ENCODE measurements at regions not wholly inside any gene's neighbourhood (a gene's known extent, or its start where the extent isn't known, plus 50 kb on each side); places are given as distances from the start of the nearest gene placed in this dataset.
"Not testable (repeated sequence)": the region's sequence is repeated elsewhere in the genome, so short reads cannot be mapped to it uniquely, and the experiment has no call there.

GRCh38 chr7:153550173-153550572, 502.0 kb upstream of the DPP6 start:
- no peak for DNase-seq

- DNase-seq: no peak
These were observed 487.8 kb upstream of the DPP6 start for GRCh38 chr7:153564391-153564790.

DNA sequence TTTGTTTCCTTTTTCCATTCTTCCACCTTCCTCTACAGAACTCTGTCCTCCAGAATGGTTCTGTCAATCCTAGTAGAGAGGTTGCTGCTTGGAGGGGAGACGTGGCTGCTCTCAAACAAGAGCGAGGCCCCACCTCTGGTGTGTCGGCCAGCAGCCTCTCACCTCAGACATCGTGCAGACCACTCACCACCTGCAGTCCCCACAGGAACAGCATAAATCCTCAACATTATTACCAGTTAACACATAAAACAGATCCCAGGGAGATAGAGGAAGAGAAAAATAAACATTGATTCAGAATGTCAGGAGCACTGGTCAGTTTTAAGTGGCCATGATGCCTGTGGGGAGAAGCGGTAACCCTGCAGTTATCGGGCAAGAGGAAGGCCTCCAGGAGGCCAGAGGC, 485.9 kb upstream of the DPP6 start:
- DNase-seq: no peak

- DNase-seq: no peak
These were observed 484.8 kb upstream of the DPP6 start for GRCh38 chr7:153567426-153567825.

GRCh38 chr7:153569520-153569919, 482.7 kb upstream of the DPP6 start:
- DNase-seq: not testable (repeated sequence)

DNA sequence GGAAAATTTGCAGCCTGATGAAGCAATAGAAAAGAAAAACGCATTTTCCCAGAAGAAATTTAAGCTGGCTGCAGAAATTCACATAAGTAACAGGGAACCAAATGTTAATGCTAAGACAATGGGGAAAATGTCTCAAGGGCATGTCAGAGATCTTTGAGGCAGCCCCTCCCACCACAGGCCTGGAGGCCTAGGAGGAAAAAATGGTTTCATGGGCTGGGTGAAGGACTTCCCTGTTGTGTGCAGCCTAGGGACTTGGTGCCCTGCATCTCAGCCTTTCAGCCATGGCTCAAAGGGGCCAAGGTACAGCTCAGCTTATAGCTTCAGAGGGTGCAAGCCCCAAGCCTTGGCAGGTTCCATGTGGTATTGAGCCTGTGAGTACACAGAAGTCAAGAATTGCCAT, 476.1 kb upstream of the DPP6 start:
- DNase-seq: no peak

DNA sequence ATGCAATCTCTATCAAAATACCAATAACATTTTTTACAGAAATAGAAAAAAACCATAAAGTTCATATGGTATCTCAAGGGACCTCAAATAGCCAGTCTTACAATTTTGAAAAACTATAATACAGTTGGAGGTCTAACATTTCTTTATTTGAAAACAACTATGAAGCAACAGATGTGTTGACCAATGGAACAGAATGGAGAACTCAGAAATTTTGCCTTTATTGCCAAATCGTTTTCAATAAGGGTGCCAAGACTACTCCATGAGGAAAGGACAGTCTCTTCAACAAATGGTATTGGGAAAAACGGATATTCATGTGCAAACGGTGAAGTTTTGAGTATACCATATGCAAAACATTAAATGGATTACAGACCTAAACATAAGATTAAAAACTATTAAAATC, 470.8 kb upstream of the DPP6 start:
- DNase-seq: no peak

DNA sequence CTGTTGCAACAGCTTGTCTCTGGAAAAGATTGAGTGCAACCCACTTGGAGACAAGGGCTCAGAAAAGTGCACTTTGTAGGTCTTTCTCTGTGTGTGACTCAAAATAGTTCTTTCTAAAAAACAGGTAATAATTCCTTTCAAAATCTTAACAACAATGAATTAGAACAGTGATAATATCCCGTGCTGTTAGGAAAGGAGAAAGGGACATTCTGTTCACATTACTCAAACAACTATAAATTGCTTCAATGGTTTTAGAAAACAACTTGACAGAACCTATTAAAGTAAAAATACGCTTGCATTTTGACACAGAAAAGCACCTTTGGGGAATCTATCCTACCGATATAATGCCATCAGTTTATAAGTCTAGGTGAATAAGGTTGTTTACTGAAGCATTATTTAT, 468.1 kb upstream of the DPP6 start:
- DNase-seq: no peak

- DNase-seq: no peak
These were observed 463.6 kb upstream of the DPP6 start for GRCh38 chr7:153588586-153588985.

DNA sequence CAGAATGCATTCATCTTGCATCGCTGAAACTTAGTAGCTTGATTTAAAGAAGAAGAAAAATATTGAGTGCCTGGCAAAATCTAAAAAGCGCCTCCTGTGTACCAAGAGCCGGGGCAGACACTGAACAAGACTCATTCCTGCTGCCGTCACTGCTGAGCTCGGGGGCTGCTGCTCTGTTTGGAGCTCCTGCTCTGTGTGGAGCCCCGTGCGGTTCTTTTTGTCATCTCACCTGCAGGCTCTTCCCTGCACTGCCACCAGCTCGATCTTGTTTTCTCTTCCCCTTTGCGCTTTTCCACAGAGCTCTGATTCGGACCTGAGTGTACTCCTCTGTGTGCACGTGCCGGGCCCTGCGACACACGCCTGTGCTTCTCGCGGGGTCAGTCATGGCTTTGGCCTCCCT, 462.1 kb upstream of the DPP6 start:
- no peak for DNase-seq

GRCh38 chr7:153590571-153590970, 461.6 kb upstream of the DPP6 start:
- no peak for DNase-seq

- no peak for DNase-seq
These were observed 444.8 kb upstream of the DPP6 start for GRCh38 chr7:153607354-153607753.

DNA sequence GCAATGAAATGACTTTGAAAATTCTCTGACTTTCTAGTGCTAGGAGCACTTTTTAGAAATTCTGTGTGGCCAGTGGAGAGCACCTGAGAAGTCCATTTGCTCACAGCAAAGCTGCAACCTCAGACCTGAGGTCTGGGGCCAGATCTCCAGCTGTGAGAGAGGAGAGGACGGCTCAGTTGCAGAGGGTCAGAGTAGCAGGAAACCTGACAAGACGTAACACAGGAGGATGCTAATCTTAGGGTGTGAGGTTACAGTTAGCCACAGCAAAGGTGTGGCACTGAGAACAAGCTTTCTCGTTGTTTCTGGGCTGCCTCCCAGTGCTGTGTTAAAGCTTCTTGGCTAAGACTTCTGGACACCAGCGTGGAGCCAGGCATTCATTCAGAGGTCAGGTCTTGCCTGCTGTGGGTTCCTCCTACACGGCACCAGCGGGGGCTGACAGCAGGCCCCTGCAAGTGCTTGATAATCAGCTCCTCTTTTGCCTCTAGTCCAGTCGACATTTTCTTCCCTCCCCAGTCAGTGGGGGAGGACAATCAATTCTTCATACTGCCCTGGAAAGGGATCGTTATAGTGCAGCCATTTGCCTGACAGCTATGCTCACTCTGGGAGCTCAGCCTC, 435.4 kb upstream of the DPP6 start:
- no peak for DNase-seq

DNA sequence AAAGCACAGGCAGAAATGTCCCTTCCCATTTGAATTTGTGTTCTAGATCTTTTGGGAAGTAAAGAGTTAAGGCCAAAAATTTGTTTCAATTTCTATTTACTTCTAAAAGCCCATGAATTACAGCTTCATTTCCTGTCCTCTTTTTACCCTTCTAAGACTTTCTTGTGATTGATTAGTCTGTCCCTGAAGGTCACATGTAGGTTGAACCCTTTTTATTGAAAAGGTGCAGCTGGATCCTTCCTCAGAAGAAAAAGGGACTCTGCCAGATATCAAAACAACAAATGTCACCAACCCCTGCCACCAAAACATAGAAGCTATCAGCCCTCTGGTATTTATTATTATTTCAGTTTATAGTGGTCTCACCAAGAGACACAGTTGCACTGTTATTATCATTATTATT, 424.9 kb upstream of the DPP6 start:
- no peak for DNase-seq

DNA sequence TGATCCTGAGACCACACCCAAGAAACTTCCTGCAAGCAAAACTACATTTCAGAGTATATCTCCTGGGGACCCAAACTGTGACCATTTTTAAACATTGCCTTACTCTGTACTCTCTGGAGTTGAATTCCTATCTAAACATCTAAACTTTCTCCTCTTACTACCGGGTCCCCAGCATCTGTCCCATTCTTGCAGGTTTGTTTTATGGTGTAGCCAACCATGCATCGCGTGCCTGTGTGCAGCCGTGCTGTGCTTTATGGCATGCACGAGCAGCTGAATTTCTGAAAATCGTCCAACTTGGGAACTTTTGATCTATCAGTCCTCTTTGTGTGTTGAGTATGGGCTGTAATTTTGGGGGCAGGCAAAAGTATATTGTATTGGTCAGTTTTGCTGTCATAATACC, 423.8 kb upstream of the DPP6 start:
- no peak for DNase-seq

DNA sequence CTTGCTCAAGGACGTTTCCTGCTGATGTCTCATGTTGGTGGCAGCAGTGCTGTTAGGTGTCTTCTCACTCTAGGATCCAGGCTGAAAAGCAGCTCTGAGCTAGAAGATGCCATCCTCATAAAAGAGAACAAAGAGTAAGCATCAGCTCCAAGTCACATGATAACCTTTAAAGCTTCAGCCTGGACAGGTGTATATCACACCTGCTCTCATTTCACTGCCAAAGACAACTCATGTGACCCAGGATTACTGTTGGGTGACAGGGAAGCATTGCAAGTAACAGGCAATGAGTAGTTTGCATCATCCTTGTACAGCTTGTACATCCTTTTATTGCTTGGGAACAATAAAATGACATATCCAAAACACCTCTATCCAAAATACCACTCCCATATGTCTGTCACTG, 423.4 kb upstream of the DPP6 start:
- DNase-seq: no peak

DNA sequence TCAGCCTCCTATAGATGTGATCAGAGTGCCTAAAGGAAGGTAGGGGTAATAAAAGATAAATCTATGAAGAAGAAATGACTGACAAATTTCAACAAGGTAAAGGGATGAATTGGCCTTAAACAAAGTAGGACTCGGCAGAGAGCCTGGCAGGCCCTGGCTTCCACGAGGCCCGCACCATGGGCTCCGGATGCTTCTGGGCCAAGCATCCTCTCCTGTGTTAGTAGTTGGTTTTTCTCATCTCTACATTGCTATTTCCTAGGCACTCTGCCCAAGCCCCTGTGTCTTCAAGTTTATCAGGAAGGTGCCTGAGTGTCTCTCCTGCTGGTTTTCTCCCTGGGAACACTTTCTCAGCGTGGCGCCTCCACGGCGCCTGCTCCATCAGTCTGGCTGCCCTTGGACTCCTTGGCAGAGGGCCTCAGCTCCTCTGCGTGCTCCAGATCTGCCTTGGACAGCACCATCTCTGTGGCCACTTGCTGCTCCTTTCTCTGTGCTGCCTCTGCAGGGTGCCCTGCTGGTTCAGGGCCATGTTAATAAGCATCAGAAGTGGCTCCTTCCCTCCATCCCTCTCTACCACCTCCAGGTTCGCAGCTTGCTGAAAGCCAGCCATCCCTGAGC, 413.3 kb upstream of the DPP6 start:
- DNase-seq: no peak

DNA sequence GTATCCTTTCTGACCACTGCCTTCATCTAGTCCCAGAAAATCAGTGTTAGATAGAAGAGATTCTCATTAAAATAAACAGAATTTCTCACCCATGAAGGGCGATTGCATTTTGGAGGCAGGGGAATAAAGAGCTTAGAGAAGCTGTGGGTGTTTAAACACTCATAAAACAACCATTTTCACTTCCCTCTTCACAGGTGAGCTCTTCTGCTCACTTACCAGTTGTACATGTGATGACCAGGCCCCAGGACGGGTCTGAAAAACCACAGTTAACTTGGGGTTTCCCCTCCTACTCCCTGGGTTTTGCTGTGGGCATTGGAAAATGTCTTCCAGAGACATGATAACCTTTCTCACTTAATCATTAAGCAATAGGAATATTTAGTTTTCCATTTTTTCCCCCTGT, 411.6 kb upstream of the DPP6 start:
- DNase-seq: no peak

- no peak for DNase-seq
These were observed 411.0 kb upstream of the DPP6 start for GRCh38 chr7:153641199-153641598.

DNA sequence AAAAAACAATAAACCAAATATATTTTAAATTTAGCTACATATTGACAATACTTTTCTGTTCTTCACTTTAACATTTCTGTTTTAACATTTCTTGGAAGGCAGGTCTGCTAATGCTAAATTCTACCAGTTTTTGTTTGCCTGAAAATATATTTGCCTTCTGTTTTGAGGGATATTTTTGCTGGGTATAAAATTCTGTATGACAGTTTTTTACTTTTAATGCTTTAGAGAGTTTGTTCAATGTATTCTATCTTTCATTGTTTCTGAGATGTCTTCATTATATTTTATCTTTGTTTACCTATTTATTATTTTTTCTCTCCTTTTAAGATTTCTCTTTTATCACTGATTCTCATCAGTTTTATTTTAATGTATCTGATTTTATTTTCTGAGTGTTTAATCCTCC, 409.2 kb upstream of the DPP6 start:
- DNase-seq: no peak

DNA sequence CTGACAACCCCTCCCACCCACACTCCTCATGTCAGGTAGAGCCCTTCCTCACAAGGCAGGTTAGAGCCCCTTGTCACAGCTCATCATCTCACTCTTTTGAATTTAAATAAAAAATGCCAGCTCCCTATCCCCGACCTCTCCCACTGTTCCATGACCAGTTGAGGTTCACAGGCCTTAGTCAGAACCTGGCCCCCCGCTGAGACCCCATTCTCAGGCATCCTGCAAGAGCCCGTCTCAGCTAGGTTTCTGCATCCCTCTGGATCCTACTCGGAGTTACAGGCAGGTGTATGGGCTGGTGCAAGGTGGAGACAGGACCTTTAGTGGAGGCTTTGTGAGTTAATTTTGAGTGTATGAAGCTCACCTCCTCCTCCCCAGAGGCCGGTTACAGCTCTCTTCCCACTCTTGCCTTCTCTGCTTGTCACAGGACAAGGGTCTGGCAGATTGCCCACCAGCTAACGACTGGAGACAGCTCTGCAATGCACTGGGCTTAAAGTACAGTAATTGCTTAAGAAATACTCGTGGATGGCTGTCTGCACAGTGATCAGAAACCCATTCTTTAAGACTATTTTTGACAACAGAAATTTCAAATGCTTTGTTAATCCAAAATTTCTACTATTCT, 394.9 kb upstream of the DPP6 start:
- DNase-seq: no peak

GRCh38 chr7:153675131-153675530, 377.1 kb upstream of the DPP6 start:
- no peak for DNase-seq

DNA sequence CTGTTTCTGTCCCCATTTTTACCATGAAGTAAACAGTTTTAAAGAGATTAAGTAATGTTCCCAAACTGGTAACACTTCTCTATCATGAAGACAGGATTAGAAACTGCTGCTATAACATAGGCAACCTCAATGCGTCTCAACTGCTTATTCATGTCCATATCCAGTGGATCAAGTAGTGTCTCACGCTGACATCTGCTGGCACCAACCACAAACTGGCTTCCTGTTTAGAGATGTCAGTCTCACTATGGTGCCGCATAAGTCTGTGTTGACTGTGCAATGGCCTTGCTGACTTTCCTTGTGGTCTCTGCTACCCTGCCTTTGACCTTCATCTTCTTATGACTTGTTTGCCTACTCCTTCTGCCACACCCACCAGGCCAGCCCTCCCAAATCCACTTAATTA, 369.6 kb upstream of the DPP6 start:
- no peak for DNase-seq

- no peak for DNase-seq
These were observed 356.0 kb upstream of the DPP6 start for GRCh38 chr7:153696242-153696641.

DNA sequence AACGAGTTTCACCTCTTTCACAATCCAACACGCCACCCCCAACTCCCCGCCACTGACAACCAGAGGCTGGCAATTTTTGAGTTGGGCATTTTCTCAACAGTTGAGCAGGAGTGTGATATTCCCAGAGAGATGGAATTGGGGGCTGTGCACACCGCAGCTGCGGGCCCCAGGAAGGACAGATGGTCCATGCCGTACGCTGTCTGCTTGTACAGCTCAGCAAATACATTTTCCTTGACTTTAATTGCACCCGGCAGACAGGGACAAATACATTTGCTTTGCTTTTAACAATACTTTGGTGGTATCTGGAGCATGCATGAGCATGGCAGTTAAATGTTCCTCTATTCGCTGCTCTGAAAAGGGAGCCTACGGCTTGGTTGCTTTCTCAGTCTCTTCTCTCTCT, 354.2 kb upstream of the DPP6 start:
- DNase-seq: no peak

Data from GDM1 (cell line).